ENCODE measurements at regions not wholly inside any gene's neighbourhood (a gene's known extent, or its start where the extent isn't known, plus 50 kb on each side); places are given as distances from the start of the nearest gene placed in this dataset.
"Not testable (repeated sequence)": the region's sequence is repeated elsewhere in the genome, so short reads cannot be mapped to it uniquely, and the experiment has no call there.

DNA sequence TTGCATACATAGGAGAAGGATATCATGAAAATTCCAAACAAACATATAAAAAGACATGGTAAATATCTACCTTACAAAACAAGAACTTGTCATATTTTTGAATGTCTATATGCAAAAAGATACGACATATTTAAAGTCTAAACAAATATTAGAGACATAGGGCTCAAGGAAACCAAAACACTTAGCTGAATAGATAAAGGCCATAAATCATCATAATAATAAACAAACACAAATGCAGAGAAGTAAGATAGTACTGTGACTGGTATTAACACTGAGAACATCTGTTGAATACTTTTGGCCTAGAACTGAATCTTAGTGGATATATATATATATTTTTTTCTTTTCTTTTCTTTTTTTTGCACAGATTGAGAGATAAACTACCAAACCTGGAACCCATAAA is 435.8 kb downstream of the KCNJ18 start:
- Histone ChIP-seq H3K36me3 (ENCODE audit: low read depth, missing control alignments) (no peaks in the 10 kb centered on the region), H3K9me3 (no peaks in the 10 kb centered on the region), H3K27ac (no peak overlapping the region), H3K4me1 (no peaks in the 10 kb centered on the region), H3K4me3 (no peak overlapping the region), H3K27me3 (no peaks in the 10 kb centered on the region)
- intact Hi-C loops (cut with DNase I; ENCODE audit: low total_unique reads), result no loop called here
- WGBS, 2 donors, result 64 to 73% methylated on average over 1 of the region's 1 CpG
- TF ChIP-seq, protein P1, sequence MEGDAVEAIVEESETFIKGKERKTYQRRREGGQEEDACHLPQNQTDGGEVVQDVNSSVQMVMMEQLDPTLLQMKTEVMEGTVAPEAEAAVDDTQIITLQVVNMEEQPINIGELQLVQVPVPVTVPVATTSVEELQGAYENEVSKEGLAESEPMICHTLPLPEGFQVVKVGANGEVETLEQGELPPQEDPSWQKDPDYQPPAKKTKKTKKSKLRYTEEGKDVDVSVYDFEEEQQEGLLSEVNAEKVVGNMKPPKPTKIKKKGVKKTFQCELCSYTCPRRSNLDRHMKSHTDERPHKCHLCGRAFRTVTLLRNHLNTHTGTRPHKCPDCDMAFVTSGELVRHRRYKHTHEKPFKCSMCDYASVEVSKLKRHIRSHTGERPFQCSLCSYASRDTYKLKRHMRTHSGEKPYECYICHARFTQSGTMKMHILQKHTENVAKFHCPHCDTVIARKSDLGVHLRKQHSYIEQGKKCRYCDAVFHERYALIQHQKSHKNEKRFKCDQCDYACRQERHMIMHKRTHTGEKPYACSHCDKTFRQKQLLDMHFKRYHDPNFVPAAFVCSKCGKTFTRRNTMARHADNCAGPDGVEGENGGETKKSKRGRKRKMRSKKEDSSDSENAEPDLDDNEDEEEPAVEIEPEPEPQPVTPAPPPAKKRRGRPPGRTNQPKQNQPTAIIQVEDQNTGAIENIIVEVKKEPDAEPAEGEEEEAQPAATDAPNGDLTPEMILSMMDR (IDR thresholded peaks at IDR 0.05), result no peak
- no peak for TF ChIP-seq POLR2A (IDR thresholded peaks at IDR 0.05)
- no peak for DNase-seq

DNA sequence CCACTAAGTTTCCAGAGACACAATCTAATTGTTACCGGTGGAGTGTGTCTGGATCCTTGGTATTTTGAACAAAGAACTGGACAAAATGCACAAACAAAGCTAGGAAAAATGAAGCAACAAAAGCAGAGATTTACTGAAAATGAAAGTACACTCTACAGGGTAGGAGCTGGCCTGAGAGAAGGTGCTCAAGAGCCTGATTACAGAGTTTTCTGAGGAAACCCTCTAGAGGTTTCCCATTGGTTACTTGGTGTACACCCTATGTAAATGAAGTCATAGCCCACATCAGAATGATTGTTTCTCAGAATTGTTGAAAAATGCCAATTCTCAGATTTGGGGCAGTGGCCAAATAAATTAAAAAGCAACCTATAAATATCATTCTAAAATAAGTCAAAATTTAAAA is 436.4 kb downstream of the KCNJ18 start:
- Histone ChIP-seq H3K9me3 (no peaks in the 10 kb centered on the region), H3K27ac (no peak overlapping the region), H3K27me3 (no peaks in the 10 kb centered on the region), H3K4me3 (no peak overlapping the region), H3K4me1 (no peaks in the 10 kb centered on the region), H3K36me3 (ENCODE audit: low read depth, missing control alignments) (no peaks in the 10 kb centered on the region)
- 76 to 90% methylated on average over 1 of the region's 1 CpG for WGBS, 2 donors
- TF ChIP-seq, protein P1 (IDR thresholded peaks at IDR 0.05), result no peak
- no peak for TF ChIP-seq POLR2A (IDR thresholded peaks at IDR 0.05)
- DNase-seq, result no peak
- intact Hi-C loops (cut with DNase I; ENCODE audit: low total_unique reads), result no loop called here

DNA sequence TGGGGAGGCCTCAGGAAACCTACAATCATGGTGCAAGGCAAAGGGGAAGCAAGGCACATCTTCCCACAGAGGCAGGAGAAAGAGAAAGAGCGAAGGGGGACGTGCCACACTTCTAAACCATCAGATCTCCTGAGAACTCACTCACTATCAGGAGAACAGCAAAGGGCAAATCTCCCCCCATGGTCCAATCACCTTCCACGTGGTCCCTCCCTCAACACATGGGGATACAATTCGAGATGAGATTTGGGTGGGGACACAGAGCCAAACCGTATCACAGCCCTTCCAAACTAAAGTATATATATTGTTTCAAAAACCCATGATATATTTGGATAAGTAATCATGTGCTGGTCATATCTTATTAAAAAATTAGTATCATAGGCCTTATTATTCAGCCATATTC is 437.6 kb downstream of the KCNJ18 start:
- H3K36me3 ChIP-seq (ENCODE audit: low read depth, missing control alignments); H3K4me3 ChIP-seq; H3K27me3 ChIP-seq; H3K9me3 ChIP-seq; intact Hi-C loops (cut with DNase I; ENCODE audit: low total_unique reads); H3K4me1 ChIP-seq; H3K27ac ChIP-seq; DNase-seq: not testable (repeated sequence)
- 45 to 46% methylated on average over 5 of the region's 5 CpGs for WGBS, 2 donors

DNA sequence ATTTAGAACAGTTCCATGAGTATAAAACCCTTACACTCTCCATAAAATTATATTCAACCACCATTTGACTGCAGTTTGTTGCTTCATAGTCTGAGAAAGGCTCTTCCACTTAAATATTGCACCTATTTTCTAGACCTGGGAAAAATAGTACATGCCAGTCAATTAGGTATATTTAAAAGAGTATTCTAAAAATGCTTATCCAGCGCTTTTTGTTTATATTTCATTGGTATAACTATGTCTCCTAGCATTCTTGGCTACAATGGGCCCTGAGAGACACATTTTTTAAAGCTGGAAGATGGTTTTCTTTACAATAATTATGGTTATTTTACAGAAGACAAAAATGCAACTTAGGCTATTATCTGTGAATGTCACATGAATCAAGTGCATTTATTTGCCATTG is 439.4 kb downstream of the KCNJ18 start:
- Histone ChIP-seq H3K4me1 (no peaks in the 10 kb centered on the region), H3K36me3 (ENCODE audit: low read depth, missing control alignments) (no peaks in the 10 kb centered on the region), H3K9me3 (no peaks in the 10 kb centered on the region), H3K27ac (no peak overlapping the region), H3K4me3 (no peak overlapping the region), H3K27me3 (no peaks in the 10 kb centered on the region)
- no peak for DNase-seq
- 18 to 25% methylated on average over 1 of the region's 1 CpG for WGBS, 2 donors
- no peak for TF ChIP-seq POLR2A (IDR thresholded peaks at IDR 0.05)
- TF ChIP-seq, protein P1 (IDR thresholded peaks at IDR 0.05), result no peak
- intact Hi-C loops (cut with DNase I; ENCODE audit: low total_unique reads), result no loop called here

DNA sequence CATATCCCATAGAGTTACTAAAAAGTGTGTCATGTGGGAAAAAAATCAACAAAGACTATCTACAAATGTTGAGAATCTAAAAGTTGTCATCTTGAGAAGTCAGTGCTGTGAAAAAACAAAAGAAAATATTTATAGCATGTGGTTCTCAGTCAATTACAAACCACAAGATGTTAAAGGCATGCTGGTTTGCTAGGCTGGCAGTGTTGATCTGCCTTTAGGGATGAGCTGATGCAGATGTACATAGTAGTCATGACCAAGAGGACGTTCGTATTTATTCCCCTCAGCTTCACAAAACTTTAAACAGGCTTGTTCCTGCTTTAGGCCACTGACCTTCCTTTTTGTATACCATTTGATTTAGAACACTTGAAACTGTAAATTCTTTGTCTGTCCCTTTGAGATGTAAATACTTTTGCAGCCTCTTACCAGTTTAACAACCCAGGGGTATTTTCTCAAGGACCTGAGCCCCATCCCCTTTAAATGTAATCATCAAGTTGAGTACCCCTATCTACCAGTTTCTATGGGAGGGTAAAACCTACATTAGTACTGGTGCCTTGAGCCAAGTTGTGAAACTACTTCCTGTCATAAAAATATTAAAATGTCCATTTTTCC is 446.6 kb downstream of the KCNJ18 start:
- Histone ChIP-seq H3K27ac (no peak overlapping the region), H3K4me1 (no peaks in the 10 kb centered on the region), H3K9me3 (no peaks in the 10 kb centered on the region), H3K27me3 (no peaks in the 10 kb centered on the region), H3K36me3 (ENCODE audit: low read depth, missing control alignments) (no peaks in the 10 kb centered on the region), H3K4me3 (no peak overlapping the region)
- intact Hi-C loops (cut with DNase I; ENCODE audit: low total_unique reads), result no loop called here
- WGBS, 2 donors, result 31 to 36% methylated on average over 2 of the region's 2 CpGs
- TF ChIP-seq, protein P1 (IDR thresholded peaks at IDR 0.05), result no peak
- no peak for TF ChIP-seq POLR2A (IDR thresholded peaks at IDR 0.05)
- DNase-seq, result no peak

Data from testis (tissue), 2 donors.